Neural cell (in vitro differentiated cells): ENCODE measurements at regions not wholly inside any gene's neighbourhood (a gene's known extent, or its start where the extent isn't known, plus 50 kb on each side); places are given as distances from the start of the nearest gene placed in this dataset.

Experiments
- H2AFZ ChIP-seq: fragments of 200-600, 300-800 bp; sonication (generic), shearing (Covaris generic); 2 replicates; pipeline ENCODE4 v1.6.0; 2014; ENCODE audit warnings: low read depth, mild to moderate bottlenecking, antibody characterized with exemption, low read length, moderate library complexity
- H3F3A ChIP-seq: fragments of 200-600 bp; shearing (Covaris generic); 2 replicates; pipeline ENCODE4 v1.6.1; 2016; ENCODE audit warnings: mild to moderate bottlenecking, moderate library complexity, mixed read lengths, antibody characterized with exemption, low read length; ENCODE audit not compliant: insufficient read depth, poor library complexity, severe bottlenecking
- H3K27ac ChIP-seq: fragments of 200-600, 300-800 bp; sonication (generic), shearing (Covaris generic); 2 replicates; pipeline ENCODE4 v1.5.1; 2014; ENCODE audit warnings: mild to moderate bottlenecking, low read length, moderate library complexity
- H3K27me3 ChIP-seq: fragments of 300-800, 200-600 bp; sonication (generic), shearing (Covaris generic); 2 replicates; pipeline ENCODE4 v1.6.0; 2014; ENCODE audit warnings: mild to moderate bottlenecking, low read depth, low read length, moderate library complexity; ENCODE audit not compliant: insufficient read depth
- H3K36me3 ChIP-seq: fragments of 300-800, 200-600 bp; sonication (generic), shearing (Covaris generic); 2 replicates; pipeline ENCODE4 v1.5.1; 2014; ENCODE audit warnings: mild to moderate bottlenecking, antibody characterized with exemption, low read length, moderate library complexity; ENCODE audit not compliant: insufficient read depth
- H3K4me2 ChIP-seq: fragments of 300-800, 200-600 bp; sonication (generic), shearing (Covaris generic); 2 replicates; pipeline ENCODE4 v1.6.0; 2014; ENCODE audit warnings: mild to moderate bottlenecking, low read length
- H3K4me3 ChIP-seq: fragments of 300-800, 200-600 bp; sonication (generic), shearing (Covaris generic); 2 replicates; pipeline ENCODE4 v1.5.1; 2014; ENCODE audit warnings: mild to moderate bottlenecking, low read length, moderate library complexity
- H3K79me2 ChIP-seq: fragments of 200-600 bp; shearing (Covaris generic); replicated peaks from 2 replicates; pipeline ENCODE4 v1.6.0; 2014; ENCODE audit warnings: mild to moderate bottlenecking, low read length, moderate library complexity; ENCODE audit not compliant: insufficient read depth
- H3K9ac ChIP-seq: fragments of 300-800, 200-600 bp; sonication (generic), shearing (Covaris generic); 2 replicates; pipeline ENCODE4 v1.6.1; 2016; ENCODE audit warnings: mild to moderate bottlenecking, low read length, mixed read lengths
- H3K9me2 ChIP-seq: fragments of 200-600 bp; shearing (Covaris generic); 2 replicates; pipeline ENCODE4 v1.6.1; 2016; ENCODE audit warnings: mild to moderate bottlenecking, low read length, mixed read lengths; ENCODE audit not compliant: insufficient read depth
- H3K9me3 ChIP-seq: fragments of 200-600, 300-800 bp; sonication (generic), shearing (Covaris generic); 2 replicates; pipeline ENCODE4 v1.6.1; 2016; ENCODE audit warnings: mild to moderate bottlenecking, mixed run types, low read length, moderate library complexity, mixed read lengths
- H4K20me1 ChIP-seq: fragments of 200-600 bp; shearing (Covaris generic); 2 replicates; pipeline ENCODE4 v1.6.1; 2016; ENCODE audit warnings: mild to moderate bottlenecking, mixed run types; ENCODE audit not compliant: insufficient read depth
- CTCF ChIP-seq: fragments of 450-650 bp; IDR thresholded peaks from 2 replicates; pipeline ENCODE4 v1.5.1; 2014; ENCODE audit warnings: antibody characterized with exemption, mild to moderate bottlenecking, moderate library complexity; ENCODE audit not compliant: poor library complexity, severe bottlenecking
- EP300 ChIP-seq: fragments of 450-650 bp; conservative IDR thresholded peaks from 2 replicates; pipeline ENCODE4 v1.6.1; 2014; ENCODE audit warnings: antibody characterized with exemption, mild to moderate bottlenecking, moderate library complexity; ENCODE audit not compliant: poor library complexity, severe bottlenecking
- EZH2 ChIP-seq: fragments of 200-600, 300-800 bp; shearing (Covaris generic), sonication (generic); IDR thresholded peaks from 2 replicates; pipeline ENCODE4 v1.6.1; 2014; ENCODE audit warnings: antibody characterized with exemption, low read length, borderline replicate concordance, mild to moderate bottlenecking; ENCODE audit not compliant: insufficient read depth, poor library complexity, severe bottlenecking
- MXI1 ChIP-seq: fragments of 450-650 bp; conservative IDR thresholded peaks from 2 replicates; pipeline ENCODE4 v1.6.1; 2014; ENCODE audit warnings: antibody characterized with exemption, mild to moderate bottlenecking; ENCODE audit not compliant: poor library complexity, severe bottlenecking
- POLR2AphosphoS5 ChIP-seq: IDR thresholded peaks from 2 replicates; pipeline ENCODE4 v1.6.1; 2012
- RAD21 ChIP-seq: fragments of 450-650 bp; conservative IDR thresholded peaks from 2 replicates; pipeline ENCODE4 v1.6.1; 2014; ENCODE audit warnings: antibody characterized with exemption, mild to moderate bottlenecking, moderate library complexity
- REST ChIP-seq: IDR thresholded peaks from 2 replicates; pipeline ENCODE4 v1.6.1; 2012; ENCODE audit warnings: borderline replicate concordance
- SMC3 ChIP-seq: fragments of 450-650 bp; conservative IDR thresholded peaks from 2 replicates; pipeline ENCODE4 v1.6.1; 2014; ENCODE audit warnings: antibody characterized with exemption, mild to moderate bottlenecking, moderate library complexity; ENCODE audit not compliant: poor library complexity
- TAF1 ChIP-seq: IDR thresholded peaks from 2 replicates; pipeline ENCODE4 v1.6.1; 2012; ENCODE audit warnings: low read depth

- Histone ChIP-seq H3K4me3 (peak overlapping the region; percentile 22), H3K9ac (no peak overlapping the region), H3K4me2 (peak overlapping the region; percentile 15), H3K27ac (peak overlapping the region; percentile 57), H3F3A (peaks cover 6% of the 10 kb centered on the region), H3K79me2 (no peaks in the 10 kb centered on the region), H3K36me3 (no peaks in the 10 kb centered on the region), H3K9me3 (no peaks in the 10 kb centered on the region), H3K9me2 (no peaks in the 10 kb centered on the region), H2AFZ (no peak overlapping the region), H4K20me1 (no peaks in the 10 kb centered on the region), H3K27me3 (no peaks in the 10 kb centered on the region)
- TF ChIP-seq REST (peak; percentile 31), CTCF (no peak), MXI1 (no peak), RAD21 (no peak), SMC3 (no peak), TAF1 (no peak), POLR2AphosphoS5 (peak; percentile 84), EZH2 (no peak), EP300 (peak; percentile 93)
These were observed 1395.7 kb downstream of the PCDH18 start for GRCh38 chr4:136136601-136137000.

- Histone ChIP-seq H3K79me2 (no peaks in the 10 kb centered on the region), H2AFZ (no peak overlapping the region), H3K9ac (no peak overlapping the region), H4K20me1 (no peaks in the 10 kb centered on the region), H3K27me3 (no peaks in the 10 kb centered on the region), H3K4me2 (no peak overlapping the region), H3K9me3 (no peaks in the 10 kb centered on the region), H3K27ac (no peak overlapping the region), H3K36me3 (no peaks in the 10 kb centered on the region), H3F3A (no peaks in the 10 kb centered on the region), H3K4me3 (no peak overlapping the region), H3K9me2 (no peaks in the 10 kb centered on the region)
- TF ChIP-seq TAF1 (no peak), REST (no peak), MXI1 (no peak), EP300 (no peak), CTCF (no peak), EZH2 (no peak), POLR2AphosphoS5 (no peak), SMC3 (no peak), RAD21 (no peak)
These were observed 1408.0 kb downstream of the PCDH18 start for GRCh38 chr4:136124251-136124745.
